PC-3 (cell line): ENCODE measurements at regions not wholly inside any gene's neighbourhood (a gene's known extent, or its start where the extent isn't known, plus 50 kb on each side); places are given as distances from the start of the nearest gene placed in this dataset.

ENCODE experiments used
- EZH2 ChIP-seq: fragments of 300-600 bp; sonication (generic); IDR thresholded peaks from one replicate; pipeline ENCODE4 v1.6.1; 2017; ENCODE audit warnings: antibody characterized with exemption, mild to moderate bottlenecking, low read length; ENCODE audit not compliant: unreplicated experiment
- TF ChIP-seq, protein P1 (sequence below): fragments of 300-600 bp; sonication (generic); conservative IDR thresholded peaks from 2 replicates; pipeline ENCODE4 v1.5.1; 2017; ENCODE audit warnings: antibody characterized with exemption, low read depth, mild to moderate bottlenecking, low read length

DNA sequence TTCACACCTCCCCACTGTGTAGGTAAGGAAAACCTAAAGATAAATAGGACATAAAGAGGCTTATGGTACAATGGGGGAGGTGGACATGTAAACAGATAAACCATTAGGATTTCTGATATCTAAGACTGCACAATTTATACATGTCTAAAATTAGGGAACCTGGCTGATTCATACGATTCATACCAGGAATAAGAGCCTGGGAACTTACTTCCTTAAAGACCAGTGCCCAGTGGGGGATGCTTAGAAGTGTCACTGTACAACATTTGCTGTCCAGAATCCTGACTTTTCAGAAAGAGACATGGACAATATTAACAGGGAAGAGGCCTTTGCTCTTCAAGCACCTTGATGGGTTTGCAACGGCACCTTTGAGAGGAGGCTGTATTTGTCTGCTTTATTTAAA is 116.8 kb upstream of the KIT start:
- TF ChIP-seq EZH2, result no peak
- TF ChIP-seq, protein P1, sequence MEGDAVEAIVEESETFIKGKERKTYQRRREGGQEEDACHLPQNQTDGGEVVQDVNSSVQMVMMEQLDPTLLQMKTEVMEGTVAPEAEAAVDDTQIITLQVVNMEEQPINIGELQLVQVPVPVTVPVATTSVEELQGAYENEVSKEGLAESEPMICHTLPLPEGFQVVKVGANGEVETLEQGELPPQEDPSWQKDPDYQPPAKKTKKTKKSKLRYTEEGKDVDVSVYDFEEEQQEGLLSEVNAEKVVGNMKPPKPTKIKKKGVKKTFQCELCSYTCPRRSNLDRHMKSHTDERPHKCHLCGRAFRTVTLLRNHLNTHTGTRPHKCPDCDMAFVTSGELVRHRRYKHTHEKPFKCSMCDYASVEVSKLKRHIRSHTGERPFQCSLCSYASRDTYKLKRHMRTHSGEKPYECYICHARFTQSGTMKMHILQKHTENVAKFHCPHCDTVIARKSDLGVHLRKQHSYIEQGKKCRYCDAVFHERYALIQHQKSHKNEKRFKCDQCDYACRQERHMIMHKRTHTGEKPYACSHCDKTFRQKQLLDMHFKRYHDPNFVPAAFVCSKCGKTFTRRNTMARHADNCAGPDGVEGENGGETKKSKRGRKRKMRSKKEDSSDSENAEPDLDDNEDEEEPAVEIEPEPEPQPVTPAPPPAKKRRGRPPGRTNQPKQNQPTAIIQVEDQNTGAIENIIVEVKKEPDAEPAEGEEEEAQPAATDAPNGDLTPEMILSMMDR, result no peak
